ENCODE measurements at regions not wholly inside any gene's neighbourhood (a gene's known extent, or its start where the extent isn't known, plus 50 kb on each side); places are given as distances from the start of the nearest gene placed in this dataset.

DNA sequence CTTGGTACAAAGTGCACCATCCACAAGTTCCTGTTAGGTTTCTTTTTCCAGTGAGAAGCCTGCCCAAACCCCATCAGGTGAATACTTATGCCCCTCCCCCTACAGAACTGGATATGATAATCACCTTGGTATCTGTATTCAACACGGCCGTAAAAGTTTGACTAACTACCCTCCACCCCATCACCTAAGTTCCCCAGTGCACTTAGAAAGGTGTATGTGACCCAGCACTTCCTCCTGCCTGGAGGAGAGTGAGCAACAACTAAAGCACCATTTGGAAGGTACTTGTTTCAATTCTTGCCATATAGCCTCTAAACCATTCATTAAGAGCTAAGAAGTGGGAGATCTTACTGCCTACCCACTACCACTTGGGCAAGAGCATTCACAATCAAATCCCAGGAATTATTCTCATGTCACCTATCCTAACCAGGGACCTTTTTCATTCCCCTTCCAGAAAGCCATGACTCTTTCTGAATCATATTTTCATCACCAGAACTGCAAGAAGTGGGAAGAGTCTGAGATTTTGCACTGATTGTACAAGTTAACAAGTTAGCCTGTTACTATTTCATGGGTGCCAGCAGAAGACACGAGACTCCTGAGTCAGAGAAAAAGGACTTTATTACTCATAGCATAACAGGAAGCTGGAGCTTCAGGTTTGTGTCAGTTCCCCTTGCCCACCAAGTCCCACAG, 53.5 kb upstream of the NDUFV2 start:
- no peak for TF ChIP-seq POLR2A (IDR thresholded peaks at IDR 0.05; ENCODE audit: insufficient read depth in 1 of 2, low read depth in 2 of 2, low read length in 2 of 2)
- TF ChIP-seq, protein P1, sequence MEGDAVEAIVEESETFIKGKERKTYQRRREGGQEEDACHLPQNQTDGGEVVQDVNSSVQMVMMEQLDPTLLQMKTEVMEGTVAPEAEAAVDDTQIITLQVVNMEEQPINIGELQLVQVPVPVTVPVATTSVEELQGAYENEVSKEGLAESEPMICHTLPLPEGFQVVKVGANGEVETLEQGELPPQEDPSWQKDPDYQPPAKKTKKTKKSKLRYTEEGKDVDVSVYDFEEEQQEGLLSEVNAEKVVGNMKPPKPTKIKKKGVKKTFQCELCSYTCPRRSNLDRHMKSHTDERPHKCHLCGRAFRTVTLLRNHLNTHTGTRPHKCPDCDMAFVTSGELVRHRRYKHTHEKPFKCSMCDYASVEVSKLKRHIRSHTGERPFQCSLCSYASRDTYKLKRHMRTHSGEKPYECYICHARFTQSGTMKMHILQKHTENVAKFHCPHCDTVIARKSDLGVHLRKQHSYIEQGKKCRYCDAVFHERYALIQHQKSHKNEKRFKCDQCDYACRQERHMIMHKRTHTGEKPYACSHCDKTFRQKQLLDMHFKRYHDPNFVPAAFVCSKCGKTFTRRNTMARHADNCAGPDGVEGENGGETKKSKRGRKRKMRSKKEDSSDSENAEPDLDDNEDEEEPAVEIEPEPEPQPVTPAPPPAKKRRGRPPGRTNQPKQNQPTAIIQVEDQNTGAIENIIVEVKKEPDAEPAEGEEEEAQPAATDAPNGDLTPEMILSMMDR (CRISPR knock-in tag; IDR thresholded peaks at IDR 0.05) = no peak
- no peak for TF ChIP-seq TCF12 (IDR thresholded peaks at IDR 0.05)
- TF ChIP-seq TCF12 (CRISPR knock-in tag; IDR thresholded peaks at IDR 0.05) = no peak
- TF ChIP-seq FOXM1 (CRISPR knock-in tag; IDR thresholded peaks at IDR 0.05) = no peak
- TF ChIP-seq REPIN1 (CRISPR knock-in tag; IDR thresholded peaks at IDR 0.05; ENCODE audit: borderline replicate concordance, low read depth) = no peak
- no peak for TF ChIP-seq HMG20A (CRISPR knock-in tag; IDR thresholded peaks at IDR 0.05; ENCODE audit: borderline replicate concordance)
- TF ChIP-seq MXI1 (IDR thresholded peaks at IDR 0.05; ENCODE audit: borderline replicate concordance, low read depth, low read length) = no peak
- TF ChIP-seq ZFX (CRISPR knock-in tag; IDR thresholded peaks at IDR 0.05; ENCODE audit: low read depth) = no peak
